ENCODE measurements at regions not wholly inside any gene's neighbourhood (a gene's known extent, or its start where the extent isn't known, plus 50 kb on each side); places are given as distances from the start of the nearest gene placed in this dataset.

GRCh38 chr18:42623935-42624334, 491.6 kb downstream of the RIT2 start:
- TF ChIP-seq ZNF274 (IDR thresholded peaks at IDR 0.05; ENCODE audit: low read depth, low read length) (no peak), YY1 (IDR thresholded peaks at IDR 0.05; ENCODE audit: insufficient read depth, insufficient read length) (no peak)

Data from NT2/D1 (cell line).